ENCODE measurements at regions not wholly inside any gene's neighbourhood (a gene's known extent, or its start where the extent isn't known, plus 50 kb on each side); places are given as distances from the start of the nearest gene placed in this dataset.

GRCh38 chr5:3282841-3283240, 312.8 kb upstream of the IRX1 start:
- Histone ChIP-seq H3K36me3 (ENCODE audit: control insufficient read depth, insufficient read depth, low read length) (no peaks in the 10 kb centered on the region), H3K4me1 (ENCODE audit: control insufficient read depth, insufficient read depth, low read length, poor library complexity, severe bottlenecking) (no peaks in the 10 kb centered on the region), H3K4me3 (ENCODE audit: extremely low read depth, insufficient read depth, low read length, poor library complexity, severe bottlenecking) (no peak overlapping the region), H3K27ac (ENCODE audit: low read depth, low read length, severe bottlenecking) (no peak overlapping the region), H3K9me3 (ENCODE audit: control insufficient read depth, low read length) (no peaks in the 10 kb centered on the region)
- WGBS, 2 experiments (ENCODE audit: insufficient coverage in 2 of 2), result 89 to 94% methylated on average over 18 to 20 of the region's 20 CpGs

GRCh38 chr5:3281366-3281765, 314.3 kb upstream of the IRX1 start:
- H3K9me3 ChIP-seq (ENCODE audit: control insufficient read depth, low read length), result no peaks in the 10 kb centered on the region
- H3K4me1 ChIP-seq (ENCODE audit: control insufficient read depth, insufficient read depth, low read length, poor library complexity, severe bottlenecking), result no peaks in the 10 kb centered on the region
- H3K36me3 ChIP-seq (ENCODE audit: control insufficient read depth, insufficient read depth, low read length), result no peaks in the 10 kb centered on the region
- no peak overlapping the region for H3K4me3 ChIP-seq (ENCODE audit: extremely low read depth, insufficient read depth, low read length, poor library complexity, severe bottlenecking)
- WGBS, 2 experiments (ENCODE audit: insufficient coverage in 2 of 2), result 81 to 97% methylated on average over 7 of the region's 7 CpGs
- no peak overlapping the region for H3K27ac ChIP-seq (ENCODE audit: low read depth, low read length, severe bottlenecking)

GRCh38 chr5:3278643-3279042, 317.0 kb upstream of the IRX1 start:
- 92% methylated on average over 1 of the region's 1 CpG; no CpG with 5 or more reads in 1 of the 2 experiments for WGBS, 2 experiments (ENCODE audit: insufficient coverage in 2 of 2)
- H3K36me3 ChIP-seq (ENCODE audit: control insufficient read depth, insufficient read depth, low read length), result no peaks in the 10 kb centered on the region
- no peak overlapping the region for H3K4me3 ChIP-seq (ENCODE audit: extremely low read depth, insufficient read depth, low read length, poor library complexity, severe bottlenecking)
- H3K4me1 ChIP-seq (ENCODE audit: control insufficient read depth, insufficient read depth, low read length, poor library complexity, severe bottlenecking), result no peaks in the 10 kb centered on the region
- no peak overlapping the region for H3K27ac ChIP-seq (ENCODE audit: low read depth, low read length, severe bottlenecking)
- no peaks in the 10 kb centered on the region for H3K9me3 ChIP-seq (ENCODE audit: control insufficient read depth, low read length)

GRCh38 chr5:3277590-3278196, 317.9 kb upstream of the IRX1 start:
- Histone ChIP-seq H3K4me1 (ENCODE audit: control insufficient read depth, insufficient read depth, low read length, poor library complexity, severe bottlenecking) (no peaks in the 10 kb centered on the region), H3K4me3 (ENCODE audit: extremely low read depth, insufficient read depth, low read length, poor library complexity, severe bottlenecking) (no peak overlapping the region), H3K9me3 (ENCODE audit: control insufficient read depth, low read length) (no peaks in the 10 kb centered on the region), H3K36me3 (ENCODE audit: control insufficient read depth, insufficient read depth, low read length) (no peaks in the 10 kb centered on the region), H3K27ac (ENCODE audit: low read depth, low read length, severe bottlenecking) (no peak overlapping the region)
- WGBS, 2 experiments (ENCODE audit: insufficient coverage in 2 of 2), result 4 to 15% methylated on average over 3 to 4 of the region's 6 CpGs

- H3K36me3 ChIP-seq (ENCODE audit: control insufficient read depth, insufficient read depth, low read length), result no peaks in the 10 kb centered on the region
- WGBS, 2 experiments (ENCODE audit: insufficient coverage in 2 of 2), result 62 to 73% methylated on average over 6 to 7 of the region's 7 CpGs
Measured at GRCh38 chr5:3276896-3277295, 318.7 kb upstream of the IRX1 start.

GRCh38 chr5:3269395-3270169, 326.1 kb upstream of the IRX1 start:
- Histone ChIP-seq H3K4me3 (ENCODE audit: extremely low read depth, insufficient read depth, low read length, poor library complexity, severe bottlenecking) (no peak overlapping the region), H3K36me3 (ENCODE audit: control insufficient read depth, insufficient read depth, low read length) (no peaks in the 10 kb centered on the region), H3K4me1 (ENCODE audit: control insufficient read depth, insufficient read depth, low read length, poor library complexity, severe bottlenecking) (no peaks in the 10 kb centered on the region), H3K27ac (ENCODE audit: low read depth, low read length, severe bottlenecking) (no peak overlapping the region), H3K9me3 (ENCODE audit: control insufficient read depth, low read length) (no peaks in the 10 kb centered on the region)
- WGBS, 2 experiments (ENCODE audit: insufficient coverage in 2 of 2), result 87 to 88% methylated on average over 22 to 24 of the region's 28 CpGs

More at GRCh38 chr5:3276896-3277295, 318.7 kb upstream of the IRX1 start:
- no peaks in the 10 kb centered on the region for H3K9me3 ChIP-seq (ENCODE audit: control insufficient read depth, low read length)
- no peak overlapping the region for H3K27ac ChIP-seq (ENCODE audit: low read depth, low read length, severe bottlenecking)
- no peaks in the 10 kb centered on the region for H3K4me1 ChIP-seq (ENCODE audit: control insufficient read depth, insufficient read depth, low read length, poor library complexity, severe bottlenecking)
- H3K4me3 ChIP-seq (ENCODE audit: extremely low read depth, insufficient read depth, low read length, poor library complexity, severe bottlenecking), result no peak overlapping the region

- WGBS, 2 experiments (ENCODE audit: insufficient coverage in 2 of 2), result 87 to 94% methylated on average over 5 to 6 of the region's 9 CpGs
- no peaks in the 10 kb centered on the region for H3K9me3 ChIP-seq (ENCODE audit: control insufficient read depth, low read length)
- H3K36me3 ChIP-seq (ENCODE audit: control insufficient read depth, insufficient read depth, low read length), result no peaks in the 10 kb centered on the region
- no peak overlapping the region for H3K27ac ChIP-seq (ENCODE audit: low read depth, low read length, severe bottlenecking)
- H3K4me3 ChIP-seq (ENCODE audit: extremely low read depth, insufficient read depth, low read length, poor library complexity, severe bottlenecking), result no peak overlapping the region
- H3K4me1 ChIP-seq (ENCODE audit: control insufficient read depth, insufficient read depth, low read length, poor library complexity, severe bottlenecking), result no peaks in the 10 kb centered on the region
Measured at GRCh38 chr5:3268760-3269330, 326.8 kb upstream of the IRX1 start.

- Histone ChIP-seq H3K4me1 (ENCODE audit: control insufficient read depth, insufficient read depth, low read length, poor library complexity, severe bottlenecking) (no peaks in the 10 kb centered on the region), H3K27ac (ENCODE audit: low read depth, low read length, severe bottlenecking) (no peak overlapping the region), H3K4me3 (ENCODE audit: extremely low read depth, insufficient read depth, low read length, poor library complexity, severe bottlenecking) (no peak overlapping the region), H3K9me3 (ENCODE audit: control insufficient read depth, low read length) (no peaks in the 10 kb centered on the region), H3K36me3 (ENCODE audit: control insufficient read depth, insufficient read depth, low read length) (no peaks in the 10 kb centered on the region)
- 92 to 94% methylated on average over 3 of the region's 5 CpGs for WGBS, 2 experiments (ENCODE audit: insufficient coverage in 2 of 2)
Measured at GRCh38 chr5:3266861-3267260, 328.8 kb upstream of the IRX1 start.

GRCh38 chr5:3265936-3266335, 329.7 kb upstream of the IRX1 start:
- Histone ChIP-seq H3K36me3 (ENCODE audit: control insufficient read depth, insufficient read depth, low read length) (no peaks in the 10 kb centered on the region), H3K4me1 (ENCODE audit: control insufficient read depth, insufficient read depth, low read length, poor library complexity, severe bottlenecking) (no peaks in the 10 kb centered on the region), H3K4me3 (ENCODE audit: extremely low read depth, insufficient read depth, low read length, poor library complexity, severe bottlenecking) (no peak overlapping the region), H3K9me3 (ENCODE audit: control insufficient read depth, low read length) (no peaks in the 10 kb centered on the region), H3K27ac (ENCODE audit: low read depth, low read length, severe bottlenecking) (no peak overlapping the region)
- 74 to 78% methylated on average over 5 to 6 of the region's 6 CpGs for WGBS, 2 experiments (ENCODE audit: insufficient coverage in 2 of 2)

- Histone ChIP-seq H3K4me1 (ENCODE audit: control insufficient read depth, insufficient read depth, low read length, poor library complexity, severe bottlenecking) (no peaks in the 10 kb centered on the region), H3K9me3 (ENCODE audit: control insufficient read depth, low read length) (no peaks in the 10 kb centered on the region), H3K36me3 (ENCODE audit: control insufficient read depth, insufficient read depth, low read length) (no peaks in the 10 kb centered on the region), H3K27ac (ENCODE audit: low read depth, low read length, severe bottlenecking) (no peak overlapping the region), H3K4me3 (ENCODE audit: extremely low read depth, insufficient read depth, low read length, poor library complexity, severe bottlenecking) (no peak overlapping the region)
- 67 to 93% methylated on average over 1 to 2 of the region's 5 CpGs for WGBS, 2 experiments (ENCODE audit: insufficient coverage in 2 of 2)
Measured at GRCh38 chr5:3265131-3265885, 330.3 kb upstream of the IRX1 start.

Data from mesodermal cell (in vitro differentiated cells).